ENCODE measurements at regions not wholly inside any gene's neighbourhood (a gene's known extent, or its start where the extent isn't known, plus 50 kb on each side); places are given as distances from the start of the nearest gene placed in this dataset.

GRCh38 chr10:23917251-23917840 is 291.6 kb upstream of the KIAA1217 start:
- TF ChIP-seq EZH2 (IDR thresholded peaks at IDR 0.05; ENCODE audit: borderline replicate concordance, low read depth, low read length, severe bottlenecking) (no peak), CTCF (IDR thresholded peaks at IDR 0.05; ENCODE audit: borderline replicate concordance, extremely low read depth, low read length, poor library complexity, severe bottlenecking) (no peak)

Data from DND-41 (cell line).